ENCODE measurements at regions not wholly inside any gene's neighbourhood (a gene's known extent, or its start where the extent isn't known, plus 50 kb on each side); places are given as distances from the start of the nearest gene placed in this dataset.
"Not testable (repeated sequence)": the region's sequence is repeated elsewhere in the genome, so short reads cannot be mapped to it uniquely, and the experiment has no call there.

- Histone ChIP-seq H3K4me3 (no peak overlapping the region), H3K9me3 (no peaks in the 10 kb centered on the region), H3K36me3 (no peaks in the 10 kb centered on the region), H3K4me1 (no peaks in the 10 kb centered on the region), H3K27ac (no peak overlapping the region), H3K27me3 (no peaks in the 10 kb centered on the region)
- no peak for DNase-seq
- no peak for TF ChIP-seq CTCF (IDR thresholded peaks at IDR 0.05)
- no peak for ATAC-seq
- intact Hi-C loops (cut with DNase I) = no loop called here
Observed at GRCh38 chr3:5774337-5774736, 586.8 kb downstream of the EDEM1 start.

- DNase-seq; H3K27me3 ChIP-seq; H3K9me3 ChIP-seq; H3K4me3 ChIP-seq; intact Hi-C loops (cut with DNase I); H3K36me3 ChIP-seq; H3K27ac ChIP-seq; H3K4me1 ChIP-seq; ATAC-seq: not testable (repeated sequence)
Observed at GRCh38 chr3:5775100-5775499, 587.6 kb downstream of the EDEM1 start.

GRCh38 chr3:5784690-5785089 is 597.2 kb downstream of the EDEM1 start:
- Histone ChIP-seq H3K27ac (no peak overlapping the region), H3K27me3 (no peaks in the 10 kb centered on the region), H3K4me1 (no peaks in the 10 kb centered on the region), H3K9me3 (no peaks in the 10 kb centered on the region), H3K36me3 (no peaks in the 10 kb centered on the region), H3K4me3 (no peak overlapping the region)
- intact Hi-C loops (cut with DNase I) = no loop called here
- no peak for TF ChIP-seq CTCF (IDR thresholded peaks at IDR 0.05)
- DNase-seq (no peak), ATAC-seq (no peak)

- ATAC-seq = peak; percentile 62
- Histone ChIP-seq H3K4me3 (no peak overlapping the region), H3K9me3 (no peaks in the 10 kb centered on the region), H3K36me3 (no peaks in the 10 kb centered on the region), H3K27me3 (no peaks in the 10 kb centered on the region), H3K27ac (no peak overlapping the region), H3K4me1 (no peaks in the 10 kb centered on the region)
- DNase-seq = peak in 3 of 4 donors; percentile 1 to 33 (median 13)
- TF ChIP-seq CTCF (IDR thresholded peaks at IDR 0.05) = peak in 1 of 2 donors; percentile 14
- intact Hi-C loops (cut with DNase I) = no loop called here
Observed at GRCh38 chr3:5787861-5788488, 600.5 kb downstream of the EDEM1 start.

GRCh38 chr3:5788496-5788895 is 601.0 kb downstream of the EDEM1 start:
- Histone ChIP-seq H3K4me1 (no peaks in the 10 kb centered on the region), H3K4me3 (no peak overlapping the region), H3K27me3 (no peaks in the 10 kb centered on the region), H3K36me3 (no peaks in the 10 kb centered on the region), H3K9me3 (no peaks in the 10 kb centered on the region), H3K27ac (no peak overlapping the region)
- DNase-seq = no peak
- ATAC-seq = no peak
- intact Hi-C loops (cut with DNase I) = no loop called here
- TF ChIP-seq CTCF (IDR thresholded peaks at IDR 0.05) = no peak

GRCh38 chr3:5791558-5791957 is 604.1 kb downstream of the EDEM1 start:
- DNase-seq (no peak), ATAC-seq (no peak)
- Histone ChIP-seq H3K27me3 (no peaks in the 10 kb centered on the region), H3K4me3 (no peak overlapping the region), H3K9me3 (no peaks in the 10 kb centered on the region), H3K27ac (no peak overlapping the region), H3K36me3 (no peaks in the 10 kb centered on the region), H3K4me1 (no peaks in the 10 kb centered on the region)
- no peak for TF ChIP-seq CTCF (IDR thresholded peaks at IDR 0.05)
- intact Hi-C loops (cut with DNase I) = no loop called here
